GM19467 (cell line): ENCODE measurements at regions not wholly inside any gene's neighbourhood (a gene's known extent, or its start where the extent isn't known, plus 50 kb on each side); places are given as distances from the start of the nearest gene placed in this dataset.

Experiments
- ATAC-seq: cut with Tn5 transposase; IDR thresholded peaks from one replicate; pipeline ENCODE4 v1.9.1; 2021; ENCODE audit warnings: mild to moderate bottlenecking, moderate library complexity; ENCODE audit not compliant: unreplicated experiment

DNA sequence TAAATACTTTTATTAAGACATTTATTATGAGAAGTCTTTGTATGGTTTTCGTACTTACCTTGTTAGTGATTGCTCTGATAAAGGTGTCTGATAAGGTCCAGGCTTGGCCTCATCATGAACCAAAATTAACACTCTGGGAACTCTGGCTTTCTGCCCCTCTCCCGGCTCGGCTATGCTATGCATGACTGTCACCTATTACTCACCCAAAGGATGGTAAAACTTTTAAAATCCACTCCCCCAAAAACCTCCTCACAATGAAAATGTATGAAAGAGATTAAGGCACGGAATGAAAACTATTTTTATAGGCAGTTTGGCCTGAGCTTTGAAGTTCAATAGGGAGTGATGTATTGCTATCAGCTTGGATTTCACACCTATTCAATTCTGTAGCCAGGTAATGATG is 217.3 kb upstream of the TBX3 start:
- ATAC-seq = no peak

DNA sequence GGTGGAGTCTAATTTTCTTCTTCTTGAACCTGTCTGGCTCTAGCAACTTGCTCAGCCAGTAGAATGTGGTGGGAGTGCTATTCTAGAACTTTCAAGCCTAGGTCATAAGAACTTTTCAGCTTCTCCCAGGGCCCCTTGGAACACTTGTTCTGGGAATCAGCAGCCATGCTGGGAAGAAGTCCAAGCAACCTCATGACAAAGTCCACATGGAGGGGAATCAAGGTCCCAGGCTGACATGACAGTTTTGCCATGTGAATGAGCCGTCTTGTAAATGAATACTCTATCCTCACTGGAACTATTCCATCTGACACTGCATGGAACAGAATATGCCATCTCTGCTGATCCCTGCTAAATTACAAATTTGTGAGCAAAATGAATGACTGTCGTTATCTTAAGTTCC is 214.2 kb upstream of the TBX3 start:
- ATAC-seq = no peak

DNA sequence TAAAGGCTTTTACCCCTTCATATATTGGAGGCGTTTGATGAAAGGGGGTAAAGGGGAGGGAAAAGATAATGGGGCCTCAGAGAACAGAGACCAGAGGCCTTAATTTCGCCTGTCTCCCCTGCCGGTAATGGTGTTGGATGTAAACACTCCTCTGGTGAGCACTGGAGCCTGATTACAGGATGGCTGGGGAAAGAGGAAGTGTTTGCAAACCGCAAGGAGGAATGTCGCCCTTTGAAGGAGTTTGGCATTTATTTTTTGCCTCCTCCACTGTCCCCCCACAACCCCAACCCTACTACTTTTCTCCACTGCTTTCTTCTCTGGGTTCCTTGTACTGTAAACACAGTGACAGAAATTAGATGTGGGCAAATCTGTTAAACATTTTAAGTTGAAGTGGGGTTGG is 211.9 kb upstream of the TBX3 start:
- ATAC-seq = no peak

DNA sequence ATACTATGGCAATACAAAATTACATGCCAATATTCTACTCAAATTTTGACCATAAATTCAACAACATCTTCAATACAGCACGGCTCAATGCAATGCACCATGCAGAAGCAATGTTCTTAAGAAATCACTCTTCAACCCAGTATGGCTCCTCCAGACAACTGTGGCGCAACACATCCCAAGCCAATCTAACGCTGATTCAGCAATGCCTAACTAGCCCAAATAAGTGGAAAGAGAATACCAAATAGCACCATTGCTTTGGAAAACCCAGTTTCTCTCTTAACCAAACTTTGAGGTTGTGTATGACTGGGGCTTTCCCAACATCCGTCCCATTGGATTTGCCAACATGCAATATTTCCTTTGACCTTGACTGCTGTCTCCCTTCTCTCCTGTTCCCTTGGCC is 211.1 kb upstream of the TBX3 start:
- ATAC-seq = no peak

DNA sequence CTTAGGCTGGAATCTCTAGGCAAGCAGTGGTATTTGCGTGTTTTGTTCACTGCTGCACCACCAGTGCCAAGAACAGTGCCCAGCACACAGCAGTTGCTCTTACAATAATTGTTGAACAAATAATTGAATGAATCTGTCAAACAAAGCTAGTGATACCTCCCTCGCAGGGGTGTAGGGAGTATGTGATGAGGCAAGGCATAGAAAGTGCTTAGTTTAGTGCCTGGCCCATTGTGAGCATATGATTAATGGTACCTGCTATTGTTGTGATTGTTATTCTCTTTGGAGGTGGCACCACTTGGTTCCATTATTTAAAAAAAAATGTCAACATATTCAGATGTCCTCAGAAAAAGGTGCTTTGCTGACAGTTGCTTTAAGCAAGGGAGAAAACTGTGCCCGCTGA is 210.1 kb upstream of the TBX3 start:
- no peak for ATAC-seq

DNA sequence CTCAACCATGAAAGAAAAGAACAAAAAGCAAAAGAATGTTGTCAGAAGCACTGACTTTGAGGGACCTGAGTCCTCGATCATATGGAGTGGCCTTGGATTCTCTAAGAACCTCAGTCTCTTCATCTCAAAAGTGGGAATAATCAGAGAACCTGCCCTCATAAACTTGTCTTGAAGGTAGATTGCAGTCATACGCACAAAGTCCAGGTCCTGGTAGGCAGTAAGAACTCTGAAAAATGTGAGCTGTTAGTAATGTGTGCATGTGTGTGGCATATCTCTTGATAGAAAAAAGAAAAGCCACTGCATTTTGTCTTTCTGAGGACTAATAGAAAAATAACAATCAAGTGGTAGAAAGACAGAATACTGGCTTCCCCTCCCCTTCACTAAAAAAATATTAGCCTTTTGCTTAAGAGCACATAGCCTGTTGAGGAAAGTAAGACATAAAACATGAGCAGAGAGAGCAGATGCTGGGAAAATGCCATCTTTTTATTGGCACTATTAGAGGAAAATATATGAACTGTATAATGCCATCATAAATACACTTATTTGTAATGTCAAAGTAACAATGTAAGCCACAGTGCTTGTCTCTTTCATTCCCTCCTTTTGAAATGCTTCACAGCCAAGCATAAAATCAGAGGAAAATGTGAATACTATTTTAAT is 205.1 kb upstream of the TBX3 start:
- ATAC-seq = no peak

DNA sequence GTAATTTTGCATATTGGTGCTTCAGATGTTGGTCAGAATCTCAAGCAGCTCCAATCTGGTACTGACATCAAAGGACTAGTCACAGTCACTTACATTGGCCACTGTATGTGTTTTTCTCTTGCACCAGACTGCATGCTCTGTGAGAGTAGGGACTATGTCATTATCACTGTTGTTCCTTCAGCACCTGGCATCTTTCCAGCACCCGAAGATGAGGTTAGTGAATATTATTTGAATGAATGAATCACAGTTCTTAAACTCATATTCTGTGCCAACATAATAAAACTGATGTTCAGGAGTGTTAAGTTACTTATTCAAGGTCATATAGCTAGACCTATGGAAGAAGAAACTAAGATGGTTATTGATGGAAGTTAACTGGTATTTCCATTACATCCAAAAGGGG is 204.5 kb upstream of the TBX3 start:
- ATAC-seq = no peak

DNA sequence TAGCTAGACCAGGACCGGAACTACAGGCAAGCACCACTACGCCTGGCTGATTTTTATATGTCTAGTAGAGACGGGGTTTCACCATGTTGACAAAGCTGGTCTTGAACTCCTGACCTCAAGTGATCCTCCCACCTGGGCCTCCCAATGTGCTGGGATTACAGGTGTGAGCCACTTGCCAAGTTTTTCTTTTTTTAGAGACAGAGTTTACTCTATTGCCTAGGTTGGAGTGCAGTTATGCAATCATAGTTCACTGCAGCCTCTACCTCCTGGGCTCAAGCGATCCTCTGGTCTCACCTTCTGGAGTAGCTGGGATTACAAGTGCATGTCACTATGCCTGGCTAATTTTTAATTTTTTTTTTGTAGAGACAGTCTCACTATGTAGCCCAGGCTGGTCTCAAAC is 201.5 kb upstream of the TBX3 start:
- no peak for ATAC-seq

DNA sequence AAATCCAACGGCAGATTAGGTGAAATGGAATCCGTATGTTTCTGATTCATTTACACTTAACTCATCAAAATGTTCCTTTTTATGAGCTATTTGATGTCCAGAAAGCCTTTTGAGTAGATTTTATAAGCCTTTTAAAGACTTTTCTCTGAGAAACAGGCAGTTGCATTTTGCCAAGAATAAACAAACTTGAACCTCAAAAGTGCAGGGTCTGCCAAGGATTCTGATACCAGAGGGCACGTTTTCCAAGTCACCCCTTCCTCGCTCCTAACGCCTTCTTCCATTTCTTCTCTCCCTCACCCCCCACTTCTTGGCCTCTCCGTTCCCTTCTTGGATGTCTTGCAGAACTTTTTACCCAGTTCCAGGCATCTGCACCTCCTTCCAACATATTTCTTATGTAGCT is 200.6 kb upstream of the TBX3 start:
- no peak for ATAC-seq

DNA sequence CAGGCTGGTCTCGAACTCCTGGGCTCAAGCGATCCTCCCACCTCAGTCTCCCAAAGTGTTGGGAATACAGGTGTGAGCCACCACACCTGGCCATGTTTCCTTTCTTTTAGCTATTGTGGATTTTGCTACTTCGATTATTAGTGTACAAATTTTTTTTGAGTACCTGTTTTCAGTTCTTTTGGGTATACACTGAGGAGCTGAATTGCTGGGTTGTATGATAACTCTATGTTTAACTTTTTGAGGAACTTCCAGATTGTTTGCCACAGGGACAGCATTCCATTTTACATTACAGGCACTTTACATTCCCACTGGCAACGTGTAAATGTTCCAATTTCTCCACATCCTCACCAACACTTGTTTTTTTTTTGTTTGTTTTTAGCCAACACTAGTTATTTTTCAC is 198.1 kb upstream of the TBX3 start:
- ATAC-seq = no peak

DNA sequence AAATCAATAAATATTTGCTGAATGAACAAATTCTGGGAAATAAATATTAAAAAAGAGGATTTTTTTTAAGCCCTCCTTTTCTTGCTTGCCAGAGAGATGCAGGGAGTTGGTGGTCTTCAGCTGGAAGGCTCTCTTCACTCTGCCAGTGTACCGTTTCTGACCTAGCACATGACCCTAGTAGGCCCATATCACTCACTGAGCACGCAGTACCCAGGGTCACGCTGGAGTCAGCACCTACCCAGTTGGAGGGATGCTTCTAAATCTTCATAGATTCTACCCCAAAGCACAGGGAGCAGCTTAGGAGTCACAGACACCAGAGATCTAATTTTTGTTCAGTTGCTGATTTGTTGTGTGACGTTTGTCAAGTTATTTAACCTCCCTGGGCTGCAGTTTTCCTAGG is 195.4 kb upstream of the TBX3 start:
- ATAC-seq = no peak

DNA sequence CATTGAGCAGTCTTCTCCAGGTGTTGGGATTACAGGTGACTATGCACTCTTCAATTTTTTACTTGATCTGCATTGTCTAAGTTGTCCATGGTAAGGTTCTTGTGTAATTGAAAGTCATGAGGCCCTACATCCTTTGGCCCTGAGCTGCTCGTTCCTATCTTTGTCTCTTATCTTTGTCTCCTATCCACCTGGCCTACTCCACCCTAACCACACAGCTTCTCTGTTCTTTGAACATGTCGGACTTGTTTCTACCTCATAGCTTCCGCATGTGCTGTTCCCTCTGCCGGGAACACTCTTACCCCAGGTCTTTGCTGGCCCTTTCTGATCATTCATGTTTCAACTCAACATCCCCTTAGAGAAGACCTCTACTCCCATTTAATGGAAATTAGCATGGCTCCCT is 194.8 kb upstream of the TBX3 start:
- ATAC-seq = no peak

DNA sequence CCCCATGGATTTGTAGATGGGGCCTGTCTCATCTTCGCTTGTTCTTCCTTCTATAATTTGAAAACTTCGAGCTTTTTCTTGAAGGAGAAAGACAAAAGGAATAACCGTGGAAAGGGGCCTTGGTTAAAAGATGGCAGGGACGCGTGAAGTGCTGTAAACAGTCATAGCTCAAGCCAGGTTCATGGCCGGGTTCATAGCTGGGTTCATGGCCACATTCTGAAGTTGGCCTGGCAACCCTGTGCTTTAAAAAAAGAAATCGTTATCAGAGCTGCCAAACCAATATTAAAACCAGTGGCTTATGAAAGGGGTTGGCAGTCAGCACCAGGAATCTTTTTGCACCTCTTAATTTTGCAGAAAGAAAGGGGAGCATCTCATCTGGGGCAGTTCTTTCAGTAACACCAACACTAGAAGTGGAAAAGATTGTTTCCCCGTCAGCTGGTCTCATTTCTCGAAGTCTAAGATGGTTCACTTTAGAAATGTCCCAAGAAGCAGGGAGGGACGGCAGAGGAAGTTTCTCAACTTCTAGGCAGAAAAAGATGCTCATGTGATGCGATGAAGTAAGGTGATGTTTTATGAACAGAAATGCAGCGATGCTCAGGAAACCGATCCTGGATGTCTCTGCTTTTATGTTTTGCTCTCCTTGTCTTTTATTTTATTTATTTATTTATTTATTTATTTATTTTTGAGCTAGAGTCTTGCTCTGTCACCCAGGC is 193.1 kb upstream of the TBX3 start:
- ATAC-seq = no peak

DNA sequence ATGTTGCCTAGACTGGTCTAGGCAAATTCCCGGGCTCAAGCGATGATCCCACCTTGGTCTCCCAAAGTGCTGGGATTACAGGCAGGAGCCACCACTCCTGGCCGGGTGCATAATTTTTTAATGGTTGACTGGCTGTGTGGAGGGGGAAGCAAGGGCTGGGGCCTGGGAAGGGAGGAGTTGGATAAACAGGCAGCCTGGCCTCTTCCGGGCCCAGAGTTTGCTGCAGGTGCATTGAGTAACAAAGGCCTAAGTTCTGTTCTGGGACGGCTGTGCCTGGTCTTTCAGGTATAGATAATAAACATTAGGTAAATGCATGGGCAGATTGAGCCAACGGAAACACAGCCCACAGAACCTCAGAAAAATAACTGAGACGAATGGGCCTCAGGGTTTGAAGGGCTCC is 191.3 kb upstream of the TBX3 start:
- no peak for ATAC-seq

DNA sequence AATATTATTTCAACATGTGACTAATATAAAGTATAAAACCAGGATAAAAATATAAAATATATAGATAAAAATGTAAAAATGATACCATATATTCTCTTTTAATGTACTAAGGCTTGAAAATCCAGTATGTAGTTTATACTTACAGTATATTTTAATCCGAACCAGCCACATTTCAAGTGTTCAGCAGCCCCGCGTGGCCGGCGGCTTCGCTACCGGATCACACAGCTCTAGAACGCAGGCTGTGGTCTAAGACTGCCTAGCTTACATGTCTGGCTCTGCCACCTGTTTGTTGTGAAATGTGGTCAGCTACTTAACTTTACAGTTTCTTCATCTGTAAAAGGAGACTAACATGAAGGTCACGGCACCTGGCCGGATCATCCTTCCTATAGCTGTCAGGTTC is 189.7 kb upstream of the TBX3 start:
- no peak for ATAC-seq

DNA sequence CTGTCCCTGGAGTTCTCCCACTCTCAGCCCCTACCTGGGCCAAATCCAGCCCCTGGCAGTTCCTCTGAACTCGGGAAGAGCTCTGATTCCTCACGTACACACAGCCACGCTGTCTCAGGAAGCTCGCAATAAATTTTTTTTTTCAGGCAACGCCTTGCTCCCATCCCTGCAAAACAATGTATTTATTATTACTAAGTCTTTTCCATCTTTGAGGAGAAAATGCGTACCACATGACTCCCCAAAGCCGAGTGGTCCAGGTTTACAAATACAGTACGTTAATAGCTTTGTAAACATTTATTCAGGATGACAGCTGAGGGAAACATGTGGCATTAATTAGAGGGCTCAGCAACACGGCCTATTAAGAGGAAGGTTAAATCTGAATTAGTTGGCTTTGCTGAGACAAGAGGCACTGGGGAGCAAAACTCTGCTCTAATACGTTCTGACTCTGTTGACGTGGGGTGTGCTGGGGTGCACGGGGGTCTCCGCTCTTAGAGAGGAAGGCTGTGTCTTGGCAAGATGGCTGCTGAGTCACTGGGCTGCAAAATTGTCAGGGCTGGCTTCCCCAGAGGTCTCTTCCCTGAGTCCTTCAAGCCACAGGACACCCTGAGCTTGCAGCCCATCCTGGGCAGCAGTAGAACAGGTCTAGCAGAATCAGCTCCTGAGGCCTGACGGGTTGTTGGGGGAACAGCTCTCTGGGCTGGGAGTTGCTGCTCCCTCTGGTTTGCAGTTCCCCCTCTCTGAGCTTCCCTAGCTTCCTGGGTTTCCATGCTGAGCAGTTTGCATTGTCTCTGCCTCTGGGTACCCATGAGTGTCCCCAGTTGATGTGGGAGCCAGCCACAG is 185.2 kb upstream of the TBX3 start:
- no peak for ATAC-seq

DNA sequence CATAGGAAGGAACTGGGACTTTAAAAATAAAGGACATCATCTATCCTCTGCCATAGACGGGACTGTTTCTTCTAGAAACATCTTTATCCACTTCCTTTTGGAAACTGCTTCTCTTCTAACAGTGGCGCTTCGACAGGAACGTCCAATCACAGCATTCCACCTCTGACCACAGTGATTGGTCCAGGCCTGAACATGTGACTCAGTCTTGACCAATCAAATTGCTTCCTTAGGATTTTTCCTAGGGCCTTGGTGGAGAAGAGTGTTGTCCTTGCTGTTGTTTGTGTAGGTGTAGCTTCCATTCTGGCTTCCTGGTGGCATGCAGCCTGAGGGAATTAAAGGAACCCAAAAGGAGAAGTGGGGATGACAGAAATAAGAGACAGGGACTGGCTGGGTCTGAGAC is 182.4 kb upstream of the TBX3 start:
- ATAC-seq = no peak

DNA sequence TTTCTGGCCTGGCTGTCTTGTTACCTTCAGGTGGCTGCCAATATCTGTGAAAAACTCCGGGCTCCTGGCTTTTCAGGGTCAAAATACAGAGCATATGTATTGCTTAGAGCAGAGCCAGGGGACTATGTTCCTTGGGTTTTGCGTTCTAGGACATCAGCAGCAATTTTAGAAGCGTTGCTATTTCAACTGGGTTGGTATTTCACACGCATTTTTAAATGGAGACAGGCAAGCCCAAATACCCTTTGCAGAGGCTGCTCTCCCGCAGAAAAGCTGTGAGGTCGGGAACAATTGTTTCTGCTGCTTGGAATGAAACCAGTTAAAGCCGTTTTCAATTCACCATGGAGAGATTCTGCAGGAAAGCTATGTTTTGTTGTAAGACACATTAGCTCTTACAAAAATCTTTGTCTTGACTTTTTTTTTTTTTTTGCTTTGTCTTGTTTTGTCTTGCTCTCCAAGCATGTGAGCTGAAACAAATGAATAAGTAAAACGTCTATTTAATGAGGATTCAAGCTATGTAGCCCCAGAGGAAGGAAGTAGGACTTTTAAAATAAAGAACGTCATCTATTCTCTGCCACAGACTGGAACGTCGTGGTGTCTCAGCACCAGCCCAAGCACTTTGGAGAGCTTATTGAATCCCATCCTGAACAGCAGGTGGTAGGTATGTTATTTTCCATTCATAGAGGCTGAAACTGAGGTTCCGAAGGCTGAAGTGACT is 181.0 kb upstream of the TBX3 start:
- ATAC-seq = no peak

DNA sequence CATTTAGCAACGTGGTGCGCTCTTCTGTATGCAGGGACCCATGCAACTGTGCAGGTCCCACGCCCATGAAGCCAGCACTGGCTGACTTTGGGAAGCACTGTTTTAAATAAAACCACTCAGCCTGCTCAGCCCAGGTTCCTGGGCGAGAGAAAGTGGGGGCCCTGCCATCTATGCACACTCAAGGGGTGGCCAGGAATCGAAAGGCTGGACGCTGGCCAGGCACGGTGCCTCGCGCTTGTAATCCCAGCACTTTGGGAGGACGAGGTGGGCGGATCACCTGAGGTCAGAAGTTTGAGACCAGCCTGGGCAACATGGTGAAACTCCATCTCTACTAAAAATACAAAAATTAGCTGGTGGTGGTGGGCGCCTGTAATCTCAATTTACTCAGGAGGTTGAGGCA is 179.9 kb upstream of the TBX3 start:
- no peak for ATAC-seq

DNA sequence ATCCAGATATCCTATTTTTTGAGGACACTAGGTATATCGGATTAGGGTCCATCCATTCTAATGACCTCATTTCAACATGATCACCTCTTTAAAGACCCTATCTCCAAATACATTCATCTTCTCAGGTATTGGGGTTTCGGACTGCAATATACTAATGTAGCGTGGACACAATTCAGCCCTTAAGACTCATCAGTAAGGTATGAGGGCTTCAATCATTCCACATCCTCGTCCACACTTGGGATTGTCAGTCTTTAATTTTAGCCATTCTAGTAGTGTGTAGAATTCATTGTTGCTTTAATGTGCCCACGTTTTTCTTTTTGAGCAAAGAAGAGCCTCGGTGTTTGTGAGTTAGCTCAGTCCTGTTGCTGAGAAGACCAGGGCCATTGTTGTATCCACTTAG is 177.0 kb upstream of the TBX3 start:
- ATAC-seq = no peak

DNA sequence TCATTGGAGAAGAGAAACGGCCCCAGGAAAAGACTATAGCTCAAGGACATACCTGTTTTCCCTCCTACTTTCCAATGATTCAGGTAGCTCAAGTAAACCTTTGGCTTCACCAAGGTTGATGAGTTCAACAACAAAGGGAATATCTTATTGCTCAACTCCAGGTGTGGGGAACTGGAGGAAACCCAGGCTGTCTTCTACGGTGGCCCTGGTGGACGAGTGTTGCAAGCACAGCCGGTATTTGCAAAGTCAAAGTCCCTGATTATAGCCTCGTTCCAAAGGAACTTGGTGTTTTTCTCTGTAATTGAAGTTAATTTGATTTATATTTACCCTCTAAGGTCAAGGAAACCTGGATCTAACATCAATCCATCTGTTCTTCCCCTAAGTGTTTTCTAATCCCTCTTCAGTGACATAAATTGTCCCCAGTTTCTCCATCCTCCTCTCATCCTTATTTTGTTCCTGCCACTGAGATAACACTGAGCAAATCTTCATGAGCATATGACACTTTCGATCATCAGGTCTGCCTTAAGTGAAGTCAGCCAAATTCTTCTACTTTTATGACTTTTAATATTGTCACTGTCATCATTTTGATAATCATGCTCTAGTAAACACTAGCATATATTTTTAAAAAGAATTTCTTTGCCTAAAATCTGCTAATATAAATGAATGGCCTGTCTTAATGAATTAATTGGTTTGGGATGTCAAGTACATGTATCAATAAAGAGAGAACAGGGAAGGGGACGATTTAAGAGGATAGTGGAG is 174.6 kb upstream of the TBX3 start:
- ATAC-seq = no peak
